ENCODE measurements at regions not wholly inside any gene's neighbourhood (a gene's known extent, or its start where the extent isn't known, plus 50 kb on each side); places are given as distances from the start of the nearest gene placed in this dataset.

DNA sequence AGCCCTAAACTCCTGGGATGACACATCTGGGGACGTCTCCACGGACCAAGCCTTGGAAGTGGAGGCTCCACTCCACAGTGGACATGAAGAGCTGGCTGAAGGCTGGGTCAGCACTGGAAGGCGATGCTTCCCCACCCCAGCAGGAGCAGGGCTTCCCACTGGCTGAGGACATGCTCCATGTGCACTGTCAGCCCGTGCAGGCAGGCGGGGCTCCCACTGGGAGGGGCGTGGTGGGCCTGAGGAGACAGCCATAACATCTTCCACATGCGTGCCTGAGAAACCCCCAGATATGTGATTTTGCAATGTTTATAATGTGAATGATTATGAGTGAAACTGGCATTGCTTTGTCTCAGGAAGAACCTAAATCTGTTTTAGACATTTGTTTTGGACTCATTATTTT lies 231.3 kb downstream of the KLF13 start:
- DNase-seq = no peak

DNA sequence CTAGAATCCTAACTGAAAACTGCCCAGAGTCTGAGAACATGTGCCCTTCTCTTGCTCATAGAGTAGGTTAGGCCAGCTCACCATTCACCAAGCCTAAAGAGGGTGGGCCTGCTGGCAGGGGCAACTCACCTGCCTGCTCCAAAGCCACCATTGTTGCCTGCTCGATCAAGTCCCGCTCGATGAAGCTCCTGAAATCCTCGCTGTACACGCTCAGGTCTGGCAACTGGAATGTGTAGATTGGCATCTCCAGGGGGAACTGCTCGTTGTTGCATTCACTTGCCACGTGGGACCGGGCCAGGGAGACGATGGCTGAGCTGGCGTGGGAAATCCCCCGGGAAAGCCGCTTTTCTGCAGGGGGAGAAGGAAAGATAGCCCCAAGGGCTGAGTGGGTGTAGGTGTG lies 232.2 kb downstream of the KLF13 start:
- DNase-seq = no peak

DNA sequence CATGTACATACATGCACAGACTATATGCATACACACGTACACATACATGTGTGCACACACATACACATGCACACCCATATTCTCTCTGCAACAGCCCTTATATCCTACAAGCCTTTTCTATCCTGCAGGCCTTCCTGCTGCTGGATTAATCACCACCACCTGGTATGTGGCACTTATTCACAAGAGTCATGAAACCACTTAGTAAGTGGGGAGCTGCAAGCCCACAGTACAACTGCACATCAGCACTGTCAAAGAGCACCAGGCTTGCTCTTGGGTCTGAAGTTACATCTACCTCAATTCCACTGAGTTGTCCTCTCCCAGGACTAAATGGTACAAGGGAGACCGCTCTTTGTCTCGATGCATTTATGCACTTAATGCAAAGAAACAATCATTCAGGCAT lies 233.2 kb downstream of the KLF13 start:
- no peak for DNase-seq

DNA sequence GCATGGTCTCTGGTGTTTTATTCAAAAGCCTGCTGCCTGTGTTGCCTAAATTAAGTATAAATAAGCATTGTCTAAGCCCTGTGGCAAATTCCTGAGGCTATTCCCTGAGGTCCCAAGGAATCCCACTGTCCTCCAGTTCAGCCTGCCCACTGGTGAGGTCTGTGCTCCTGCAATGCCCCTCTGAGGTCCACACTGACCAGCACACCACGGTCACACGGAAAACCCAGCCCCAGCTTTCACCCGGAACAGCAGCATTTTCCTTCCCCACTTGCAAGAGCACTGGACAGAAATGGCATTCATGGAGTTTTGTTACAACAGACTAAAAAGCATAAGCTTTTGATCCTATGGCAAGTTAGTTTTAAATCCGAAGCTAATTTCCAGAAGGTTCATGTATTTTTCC lies 234.0 kb downstream of the KLF13 start:
- DNase-seq = no peak

DNA sequence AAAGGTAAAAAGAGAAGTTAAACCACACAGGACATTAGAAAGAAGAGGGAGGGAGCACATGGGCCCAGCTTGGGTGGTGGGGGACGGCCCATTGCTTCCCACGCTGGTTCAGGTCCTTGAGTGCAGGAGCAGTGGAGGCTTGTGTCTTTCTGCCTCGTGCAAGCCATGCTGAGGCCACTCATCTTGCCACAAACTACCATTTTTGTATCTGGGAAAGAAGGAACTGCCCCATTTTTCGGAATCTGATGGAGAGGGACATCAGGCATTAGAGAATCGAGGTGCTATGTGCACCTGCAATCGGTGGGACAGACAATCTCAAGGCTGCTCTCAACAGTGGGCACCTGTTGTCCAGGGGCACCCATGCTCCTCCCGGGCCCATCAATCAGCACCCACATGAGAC lies 234.5 kb downstream of the KLF13 start:
- DNase-seq = no peak

DNA sequence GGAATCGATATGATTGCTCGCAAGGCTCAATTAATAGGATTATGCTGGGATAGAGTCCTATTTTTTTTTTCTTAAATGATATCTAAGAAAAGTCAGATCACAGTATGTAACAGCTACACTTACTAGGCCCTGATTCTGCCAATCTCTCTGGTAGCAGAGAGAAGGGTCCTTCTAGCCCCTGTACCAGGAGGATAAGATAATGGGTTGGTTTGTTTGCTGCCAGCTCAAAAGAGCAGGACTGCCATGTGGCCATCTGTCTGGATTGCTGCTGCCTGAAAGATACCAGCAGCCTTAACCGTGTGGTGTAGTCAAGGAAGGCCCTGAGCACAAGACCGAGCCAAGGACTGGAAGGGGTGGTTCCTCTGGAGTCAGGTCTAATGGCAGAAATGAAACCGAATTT lies 236.4 kb downstream of the KLF13 start:
- no peak for DNase-seq

DNA sequence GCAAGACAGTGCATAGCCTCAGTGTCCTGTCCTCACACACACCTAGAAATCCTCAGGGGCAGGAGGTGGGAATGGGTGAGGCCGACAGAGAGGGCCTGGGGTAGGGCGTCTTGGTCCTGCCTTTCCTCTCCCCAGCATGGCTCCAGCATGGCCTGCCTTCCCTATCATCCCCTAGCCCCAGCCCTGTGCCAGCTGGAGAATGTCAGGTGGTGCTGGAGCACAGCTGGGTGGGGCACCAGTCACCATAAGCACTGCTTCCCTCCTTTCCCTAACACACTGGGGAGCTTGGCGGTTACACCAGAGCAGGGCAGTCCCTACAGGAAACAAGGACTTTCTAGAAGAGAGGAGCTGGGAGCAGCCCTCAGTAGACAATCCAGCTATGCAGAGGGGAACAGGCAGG lies 236.8 kb downstream of the KLF13 start:
- DNase-seq = no peak

DNA sequence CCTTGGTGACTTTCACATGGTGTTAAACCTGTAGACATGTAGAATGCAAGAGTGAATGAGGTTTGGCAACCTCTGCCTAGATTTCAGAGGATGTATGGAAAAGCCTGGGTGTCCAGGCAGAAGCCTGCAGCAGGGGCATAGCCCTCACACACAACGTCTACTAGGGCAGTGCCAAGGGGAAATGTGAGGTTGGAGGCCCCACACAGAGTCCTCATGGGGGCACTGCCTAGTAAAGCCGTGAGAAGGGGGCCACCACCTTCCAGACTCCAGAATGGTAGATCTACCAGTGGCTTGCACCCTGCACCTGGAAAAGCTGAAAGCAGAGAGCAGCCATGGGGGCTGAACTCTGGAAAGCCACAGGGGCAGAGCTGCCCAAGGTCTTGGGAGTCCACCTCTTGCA lies 241.2 kb downstream of the KLF13 start:
- DNase-seq = no peak

DNA sequence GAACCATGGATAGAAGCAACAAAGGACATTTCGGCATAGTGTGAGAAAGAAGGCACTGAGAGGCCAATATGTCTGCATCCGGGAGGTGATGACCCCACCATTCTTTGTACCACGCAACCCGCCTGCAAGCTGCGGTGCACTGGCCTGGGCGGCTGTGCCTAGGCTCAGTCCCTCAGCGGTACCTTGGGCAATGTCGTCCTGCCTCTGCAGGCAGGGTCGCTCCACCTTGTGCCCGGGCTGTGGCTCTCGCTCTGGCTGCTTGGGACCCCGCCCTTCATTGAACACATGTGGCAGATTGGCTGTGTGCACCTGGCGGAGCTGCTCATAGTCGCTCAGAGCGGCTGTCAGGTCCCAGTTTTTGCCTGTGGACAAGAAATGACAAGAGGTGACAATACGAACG lies 243.2 kb downstream of the KLF13 start:
- DNase-seq = no peak

DNA sequence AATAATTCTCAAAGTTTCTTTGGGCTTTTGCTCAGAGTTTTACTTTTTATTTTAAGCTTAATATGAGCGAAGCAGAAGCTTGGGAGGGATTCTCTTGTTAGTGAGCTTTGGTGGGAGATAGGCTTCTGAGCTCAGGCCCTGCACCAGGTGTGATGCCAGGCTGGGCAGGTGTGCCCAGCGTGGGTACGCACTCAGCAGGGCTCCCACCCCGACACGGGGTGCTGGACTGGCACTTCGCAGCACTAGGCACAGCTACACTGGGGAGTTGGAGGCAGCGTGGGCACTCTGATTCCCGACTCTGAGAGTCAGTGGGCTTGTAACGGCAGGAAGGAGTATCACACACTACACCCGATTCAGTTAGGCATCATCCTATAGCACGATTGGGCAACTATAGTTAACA lies 244.0 kb downstream of the KLF13 start:
- DNase-seq = no peak

DNA sequence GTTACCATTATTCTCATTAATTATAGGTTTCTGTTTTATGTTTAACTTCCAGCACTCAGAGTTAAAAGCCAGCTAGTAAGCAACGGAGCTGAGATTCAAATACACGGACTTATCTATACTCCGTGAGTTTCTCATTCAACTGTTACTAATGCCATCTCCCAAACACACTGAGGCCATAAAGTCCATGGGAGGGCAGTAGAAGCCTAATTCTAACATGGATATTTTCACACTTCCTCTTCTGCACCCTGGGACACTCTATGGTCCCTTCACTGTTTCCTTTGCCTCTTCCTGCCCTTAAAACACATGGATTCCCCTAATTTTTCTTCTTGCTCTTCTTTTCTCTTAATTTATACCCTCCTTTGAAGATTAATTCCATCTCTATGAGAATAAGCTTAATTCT lies 245.0 kb downstream of the KLF13 start:
- DNase-seq = no peak

DNA sequence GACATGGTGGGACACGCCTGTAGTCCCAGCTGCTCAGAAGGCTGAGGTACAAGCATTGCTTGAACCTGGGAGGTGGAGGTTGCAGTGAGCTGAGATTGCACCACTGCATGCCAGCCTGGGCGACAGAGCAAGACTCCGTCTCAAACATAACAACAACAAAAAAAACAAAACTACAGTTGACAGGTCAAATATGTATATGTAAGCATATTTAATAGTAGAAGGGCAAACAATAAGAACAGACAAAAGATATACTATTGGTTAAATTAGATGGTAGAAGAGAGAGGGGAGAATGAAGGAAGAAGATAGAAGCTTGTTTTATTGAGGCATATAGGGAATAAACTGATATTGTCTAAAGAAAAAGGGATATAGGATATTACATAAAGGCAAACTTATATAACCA lies 247.1 kb downstream of the KLF13 start:
- DNase-seq = no peak

DNA sequence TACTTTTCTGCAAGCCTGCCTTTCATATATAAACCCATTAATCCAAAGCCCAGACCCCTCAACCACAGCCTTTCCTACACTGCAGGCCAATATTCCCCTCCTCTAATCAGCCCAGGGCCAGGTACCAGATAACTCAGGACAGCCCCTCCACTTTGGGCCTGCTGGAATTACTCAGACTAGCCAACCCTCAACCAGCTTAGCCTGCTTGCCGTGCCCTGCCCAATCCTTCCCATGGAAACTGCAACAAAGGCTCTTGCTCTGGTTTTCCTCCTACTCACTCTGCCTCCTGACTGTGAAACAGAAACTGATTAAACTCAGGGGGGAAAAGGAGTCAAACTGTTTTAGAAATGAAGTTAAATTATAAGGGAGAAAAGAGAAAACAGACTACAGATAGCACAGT lies 248.1 kb downstream of the KLF13 start:
- DNase-seq = no peak

DNA sequence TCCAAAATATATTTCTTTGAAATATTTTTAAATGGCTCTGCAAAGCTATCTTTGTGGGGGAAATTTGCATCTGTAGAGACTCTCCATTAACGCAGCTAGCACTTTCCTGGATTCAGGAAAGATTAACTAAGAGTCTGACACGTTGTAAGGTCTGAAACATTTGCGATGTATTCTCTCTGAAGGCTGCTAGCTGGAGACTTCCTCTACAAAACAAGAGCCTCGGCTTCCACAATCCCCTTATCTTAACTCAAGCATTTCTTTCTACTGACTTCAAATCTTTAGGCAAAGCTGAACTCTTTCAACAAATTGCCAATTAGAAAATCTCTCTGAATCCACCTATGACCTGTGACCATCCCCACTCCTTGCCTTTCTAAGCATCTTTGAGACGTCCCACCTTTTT lies 250.5 kb downstream of the KLF13 start:
- no peak for DNase-seq

DNA sequence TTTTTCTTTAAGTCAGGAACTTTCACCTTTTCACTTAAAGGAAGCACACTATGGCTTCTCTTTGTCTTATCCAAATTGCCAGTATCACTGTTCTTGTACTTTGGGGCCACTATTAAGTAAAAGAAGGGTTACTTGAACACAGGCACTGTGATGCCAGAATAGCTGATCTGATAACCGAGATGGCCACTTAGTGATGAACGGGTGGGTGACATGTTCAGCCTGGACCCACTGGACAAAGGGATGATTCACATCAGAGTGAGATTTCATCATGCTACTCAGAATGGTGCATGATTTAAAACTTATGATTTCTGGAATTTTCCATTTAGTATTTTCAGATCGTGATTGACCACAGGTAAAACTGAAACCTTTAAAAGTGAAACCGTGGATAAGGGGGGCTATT lies 252.6 kb downstream of the KLF13 start:
- no peak for DNase-seq

DNA sequence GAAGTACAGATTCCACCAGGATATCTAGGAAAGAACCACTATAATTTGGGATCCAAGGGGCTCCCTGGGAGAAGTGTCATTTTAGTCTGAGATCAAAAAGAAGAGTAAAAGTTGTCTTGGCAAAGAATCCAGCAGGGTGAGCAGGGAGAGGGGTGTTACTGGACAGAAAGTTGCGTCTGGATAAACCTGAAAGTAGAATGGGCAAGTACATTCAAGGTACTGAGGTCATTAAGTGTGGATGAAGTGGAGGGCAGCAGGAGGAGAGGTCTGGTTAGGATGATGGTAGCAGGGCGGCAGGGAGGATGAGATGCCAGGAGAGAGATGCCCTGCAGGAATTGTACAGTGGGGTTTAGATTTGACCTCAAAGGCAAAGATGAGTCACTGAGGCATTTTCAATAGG lies 253.3 kb downstream of the KLF13 start:
- no peak for DNase-seq

DNA sequence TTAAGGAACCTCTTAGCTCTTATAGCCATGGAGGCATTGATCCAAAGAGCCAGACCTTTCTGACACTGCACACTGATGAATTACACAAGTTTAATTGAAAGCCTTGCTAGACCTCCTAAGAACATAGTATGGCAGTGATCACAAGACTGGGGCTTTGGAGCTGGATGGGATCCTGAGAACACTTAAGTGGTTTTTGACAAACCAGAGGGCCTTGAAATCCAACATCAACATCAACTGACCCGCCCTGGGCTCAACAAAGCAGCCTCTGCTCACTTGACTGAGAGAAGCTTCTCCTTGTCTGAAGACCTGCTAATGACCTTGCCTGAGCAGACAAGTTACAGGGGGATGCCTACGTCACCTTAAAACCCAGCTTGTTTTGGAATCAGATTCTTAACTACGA lies 257.6 kb downstream of the KLF13 start:
- no peak for DNase-seq

DNA sequence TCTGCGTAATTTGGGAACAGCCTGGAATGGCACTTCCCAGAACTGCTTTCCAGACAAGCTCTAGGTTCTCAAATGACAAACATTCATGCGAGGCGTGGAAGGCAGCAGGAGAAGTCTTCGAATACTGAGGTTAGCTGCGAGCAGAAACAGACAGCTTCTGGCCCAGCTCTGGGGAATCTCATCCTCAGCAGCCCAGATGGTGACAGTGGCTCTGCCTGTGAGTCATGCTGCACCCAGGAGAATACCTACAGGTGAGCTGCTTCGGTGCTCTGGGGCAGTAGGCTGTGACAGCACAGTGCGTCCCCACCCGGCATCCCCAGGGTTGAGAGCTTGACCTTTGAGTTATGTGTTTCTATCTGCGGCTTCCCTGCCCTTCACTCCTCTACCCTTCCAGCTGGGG lies 258.6 kb downstream of the KLF13 start:
- DNase-seq = no peak

DNA sequence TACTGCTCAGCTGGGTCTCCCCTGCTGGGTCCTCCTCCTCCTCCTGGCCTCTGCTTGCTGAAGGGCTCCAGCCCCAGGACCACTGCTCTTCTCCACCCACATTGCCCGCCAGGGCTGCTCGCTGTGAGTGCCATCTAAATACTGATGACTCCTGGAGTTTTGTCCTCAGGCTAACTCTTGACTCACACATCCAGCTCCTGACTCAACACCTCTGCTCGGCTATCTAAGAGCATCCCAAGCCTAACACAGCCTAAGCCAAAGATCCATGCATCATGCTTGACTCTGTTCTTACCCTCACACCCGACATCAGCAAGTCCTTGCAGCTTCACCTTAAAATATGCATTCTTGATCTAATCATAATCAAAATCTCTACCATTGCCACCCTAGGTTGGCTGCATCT lies 260.2 kb downstream of the KLF13 start:
- DNase-seq = no peak

DNA sequence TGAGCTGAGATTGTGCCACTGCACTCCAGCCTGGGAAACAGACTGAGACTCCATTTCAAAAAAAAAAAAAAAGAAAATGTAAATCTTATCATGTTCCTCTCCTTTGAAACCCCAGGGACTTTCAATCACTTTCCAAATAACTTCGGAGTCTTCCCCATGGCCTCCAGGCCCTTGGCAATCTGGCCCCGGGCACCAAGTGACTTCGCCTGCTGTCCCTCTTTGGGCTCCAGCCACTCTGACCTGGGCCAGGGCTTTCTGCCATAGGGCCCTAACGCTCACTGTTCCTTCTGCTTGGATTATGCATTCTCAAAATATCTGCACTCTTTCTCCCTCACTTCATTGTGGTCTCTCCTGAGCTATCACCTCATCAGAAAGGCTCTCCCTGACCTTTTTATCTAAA lies 260.9 kb downstream of the KLF13 start:
- no peak for DNase-seq

DNA sequence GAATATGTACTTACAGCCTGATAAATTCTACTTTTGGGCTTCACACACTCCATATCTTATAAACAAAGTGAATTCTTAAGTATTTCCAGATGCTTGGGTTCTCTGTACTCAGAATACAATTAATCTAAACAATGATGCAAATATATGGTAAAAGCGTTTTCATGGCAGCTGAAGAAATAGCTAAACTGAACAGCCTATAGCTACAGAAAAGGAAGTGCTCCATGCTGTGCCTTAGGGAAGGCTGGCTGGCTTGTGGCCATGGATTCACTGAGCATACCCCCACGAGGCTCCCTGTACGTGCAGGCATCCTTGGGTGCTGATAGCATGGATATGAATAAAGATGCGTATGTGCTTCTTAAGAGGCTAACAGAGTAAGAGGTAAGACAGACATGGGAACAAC lies 264.0 kb downstream of the KLF13 start:
- DNase-seq = no peak

DNA sequence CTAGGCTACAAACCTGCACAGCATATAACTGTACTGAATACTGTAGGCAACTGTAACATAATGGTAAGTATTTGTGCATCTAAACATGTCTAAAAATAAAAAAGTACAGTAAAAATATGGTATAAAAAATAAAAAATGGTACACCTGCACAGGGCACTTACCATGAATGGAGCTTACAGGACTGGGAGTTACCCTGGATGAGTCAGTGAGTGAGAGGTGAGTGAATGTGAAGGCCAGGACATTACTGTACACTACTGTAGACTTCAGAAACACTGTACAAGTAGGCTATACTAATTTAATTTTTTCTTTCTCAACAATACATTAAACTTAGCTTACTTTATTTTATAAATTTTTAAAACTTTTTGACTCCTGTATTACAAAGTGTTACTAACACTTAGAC lies 265.3 kb downstream of the KLF13 start:
- DNase-seq = no peak

DNA sequence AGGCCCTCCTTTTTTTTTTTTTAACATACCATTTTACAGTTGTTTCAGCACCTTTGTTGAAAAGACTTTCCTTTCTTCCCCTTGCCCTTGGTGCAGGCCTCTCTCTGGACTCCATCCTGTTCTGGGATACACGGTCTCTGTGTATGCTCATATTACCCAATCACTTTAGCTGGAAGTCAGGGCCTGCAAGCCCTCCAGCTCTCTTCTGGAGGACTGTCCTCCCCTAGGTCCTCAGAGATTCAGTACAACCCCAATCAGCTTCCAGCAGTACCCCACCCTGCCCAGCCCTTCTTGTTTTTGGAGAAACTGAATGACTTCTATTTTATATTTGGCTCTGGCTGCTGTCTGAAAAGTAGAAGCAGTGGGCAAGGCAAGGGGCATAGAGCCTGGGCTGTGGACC lies 270.8 kb downstream of the KLF13 start:
- no peak for DNase-seq

DNA sequence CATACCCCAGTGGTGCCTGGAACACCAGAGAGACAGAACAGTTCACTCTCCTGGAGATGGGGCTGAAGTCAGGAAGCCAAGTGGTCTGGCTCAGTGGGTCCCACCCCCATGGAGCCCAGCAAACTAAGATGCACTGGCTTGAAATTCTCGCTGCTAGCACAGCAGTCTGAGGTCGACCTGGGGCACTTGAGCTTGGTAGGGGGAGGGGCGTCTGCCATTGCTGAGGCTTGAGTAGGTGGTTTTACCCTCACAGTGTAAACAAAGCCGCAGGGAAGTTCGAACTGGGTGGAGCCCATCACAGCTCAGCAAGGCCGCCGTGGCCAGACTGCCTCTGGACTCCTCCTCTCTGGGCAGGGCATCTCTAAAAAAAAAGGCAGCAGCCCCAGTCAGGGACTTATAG lies 272.0 kb downstream of the KLF13 start:
- peak; percentile 46 for DNase-seq

DNA sequence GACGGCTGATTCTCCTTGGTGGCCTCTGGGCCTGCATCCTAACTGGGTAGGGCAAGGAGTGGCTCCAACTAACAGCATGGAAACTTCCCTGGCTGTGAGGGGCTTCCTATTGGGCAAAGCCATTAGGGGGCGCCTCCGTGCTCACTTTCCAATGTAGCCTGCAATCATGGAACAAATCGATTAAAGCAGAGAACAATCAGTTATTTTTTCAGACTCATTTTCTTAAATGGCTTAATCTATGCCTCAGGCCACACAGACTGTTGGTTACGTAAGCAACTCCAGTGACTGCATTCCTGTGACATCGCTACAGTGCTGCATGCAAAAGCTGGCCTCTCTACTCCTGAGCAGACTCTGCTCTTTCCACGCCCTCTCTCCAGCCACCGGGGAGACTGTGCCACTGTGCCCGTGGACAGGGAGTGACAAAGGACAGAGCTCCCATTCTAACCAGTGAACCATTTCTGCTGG lies 278.9 kb downstream of the KLF13 start:
- no peak for DNase-seq

DNA sequence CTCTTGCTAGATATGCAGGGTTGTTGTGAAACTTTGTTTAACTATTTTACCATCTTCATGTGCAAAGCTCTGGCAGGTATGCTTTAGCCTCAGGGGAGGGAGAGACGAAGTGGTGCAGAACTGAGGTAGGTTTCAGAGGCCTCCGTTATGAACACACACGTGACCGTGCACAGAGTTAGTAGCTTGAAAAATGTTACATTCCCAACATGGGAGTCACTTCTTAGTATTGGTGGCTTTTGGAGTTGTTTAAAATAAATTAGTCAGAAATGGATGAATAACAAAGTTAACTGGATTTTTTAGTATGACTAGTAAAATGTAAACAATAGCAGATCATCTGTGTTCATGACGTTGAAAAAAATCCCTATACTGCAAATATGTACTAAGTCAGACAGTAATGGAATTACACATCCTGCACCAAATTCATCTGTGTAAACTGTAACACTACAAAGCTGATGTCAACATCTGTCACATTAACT lies 279.6 kb downstream of the KLF13 start:
- no peak for DNase-seq
